Skin epidermis (tissue), 12 donors: ENCODE measurements at regions not wholly inside any gene's neighbourhood (a gene's known extent, or its start where the extent isn't known, plus 50 kb on each side); places are given as distances from the start of the nearest gene placed in this dataset.
"Not testable (repeated sequence)": the region's sequence is repeated elsewhere in the genome, so short reads cannot be mapped to it uniquely, and the experiment has no call there.

Source experiments
- H3K27ac ChIP-seq, 21 experiments: fragments of 200-600 bp; sonication (generic) in 11 of 21; one replicate each; pipeline ENCODE4 v1.5.0; 2020; ENCODE audit warnings: mild to moderate bottlenecking in 3 of 21, inconsistent platforms in 2 of 21, moderate library complexity in 2 of 21
- H3K4me3 ChIP-seq, 7 experiments: fragments of 200-600 bp; sonication (generic) in 2 of 7; one replicate each; pipeline ENCODE4 v1.5.0; 2020; ENCODE audit warnings: inconsistent platforms in 2 of 7, mild to moderate bottlenecking in 2 of 7, moderate library complexity in 1 of 7

DNA sequence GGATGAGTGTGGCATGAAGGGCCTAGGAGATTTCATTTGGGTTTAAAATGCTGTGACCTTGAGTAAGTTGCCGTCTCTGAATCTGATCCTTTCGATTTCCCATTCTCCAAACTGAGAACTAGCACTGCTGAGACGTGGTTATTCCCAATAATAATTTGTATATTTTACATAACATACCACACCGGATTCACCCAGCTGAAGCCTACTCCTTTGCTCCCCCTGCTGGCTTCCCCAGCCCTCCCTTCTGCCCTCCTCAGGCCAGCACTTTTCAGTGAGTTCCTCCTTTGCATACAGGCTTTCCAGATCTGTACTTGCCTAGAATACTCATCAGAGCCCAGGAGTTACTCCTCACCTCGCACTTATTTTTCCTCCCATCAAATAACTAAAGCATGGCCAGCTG lies 255.1 kb downstream of the OR4F29 start:
- not testable (repeated sequence) for H3K4me3 ChIP-seq, H3K27ac ChIP-seq

DNA sequence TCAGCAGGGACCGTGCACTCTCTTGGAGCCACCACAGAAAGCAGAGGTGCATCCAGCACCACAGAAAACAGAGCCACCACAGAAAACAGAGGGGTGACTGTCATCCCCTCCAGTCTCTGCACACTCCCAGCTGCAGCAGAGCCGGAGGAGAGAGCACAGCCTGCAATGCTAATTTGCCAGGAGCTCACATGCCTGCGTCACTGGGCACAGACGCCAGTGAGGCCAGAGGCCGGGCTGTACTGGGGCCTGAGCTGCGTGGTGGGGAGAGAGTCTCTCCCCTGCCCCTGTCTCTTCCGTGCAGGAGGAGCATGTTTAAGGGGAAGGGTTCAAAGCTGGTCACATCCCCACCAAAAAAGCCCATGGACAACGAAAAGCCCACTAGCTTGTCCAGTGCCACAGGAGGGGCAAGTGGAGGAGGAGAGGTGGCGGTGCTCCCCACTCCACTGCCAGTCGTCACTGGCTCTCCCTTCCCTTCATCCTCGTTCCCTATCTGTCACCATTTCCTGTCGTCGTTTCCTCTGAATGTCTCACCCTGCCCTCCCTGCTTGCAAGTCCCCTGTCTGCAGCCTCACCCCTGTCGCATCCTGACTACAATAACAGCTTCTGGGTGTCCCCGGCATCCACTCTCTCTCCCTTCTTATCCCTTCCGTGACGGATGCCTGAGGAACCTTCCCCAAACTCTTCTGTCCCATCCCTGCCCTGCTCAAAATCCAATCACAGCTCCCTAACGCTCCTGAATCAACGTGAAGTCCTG lies 260.0 kb downstream of the OR4F29 start:
- H3K4me3 ChIP-seq: not testable (repeated sequence)
- peak overlapping the region in 2 of 21 experiments; percentile 19 to 24 for H3K27ac ChIP-seq

DNA sequence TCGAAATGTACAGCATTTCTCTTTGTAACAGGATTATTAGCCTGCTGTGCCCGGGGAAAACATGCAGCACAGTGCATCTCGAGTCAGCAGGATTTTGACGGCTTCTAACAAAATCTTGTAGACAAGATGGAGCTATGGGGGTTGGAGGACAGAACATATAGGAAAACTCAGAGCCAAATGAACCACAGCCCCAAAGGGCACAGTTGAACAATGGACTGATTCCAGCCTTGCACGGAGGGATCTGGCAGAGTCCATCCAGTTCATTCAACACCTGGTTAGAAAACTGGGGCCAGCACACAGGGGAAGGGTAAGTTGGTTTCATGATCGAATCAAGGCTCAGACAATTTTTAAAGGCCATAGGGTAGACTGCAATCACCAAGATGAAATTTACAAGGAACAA lies 260.8 kb downstream of the OR4F29 start:
- not testable (repeated sequence) for H3K4me3 ChIP-seq, H3K27ac ChIP-seq

- H3K4me3 ChIP-seq, H3K27ac ChIP-seq: not testable (repeated sequence)
Measured at GRCh38 chr1:189915-190314, 261.6 kb downstream of the OR4F29 start.

DNA sequence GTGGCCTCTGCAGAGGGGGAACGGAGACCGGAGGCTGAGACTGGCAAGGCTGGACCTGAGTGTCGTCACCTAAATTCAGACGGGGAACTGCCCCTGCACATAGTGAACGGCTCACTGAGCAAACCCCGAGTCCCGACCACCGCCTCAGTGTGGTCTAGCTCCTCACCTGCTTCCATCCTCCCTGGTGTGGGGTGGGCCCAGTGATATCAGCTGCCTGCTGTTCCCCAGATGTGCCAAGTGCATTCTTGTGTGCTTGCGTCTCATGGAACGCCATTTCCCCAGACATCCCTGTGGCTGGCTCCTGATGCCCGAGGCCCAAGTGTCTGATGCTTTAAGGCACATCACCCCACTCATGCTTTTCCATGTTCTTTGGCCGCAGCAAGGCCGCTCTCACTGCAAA lies 262.2 kb downstream of the OR4F29 start:
- not testable (repeated sequence) for H3K4me3 ChIP-seq, H3K27ac ChIP-seq

DNA sequence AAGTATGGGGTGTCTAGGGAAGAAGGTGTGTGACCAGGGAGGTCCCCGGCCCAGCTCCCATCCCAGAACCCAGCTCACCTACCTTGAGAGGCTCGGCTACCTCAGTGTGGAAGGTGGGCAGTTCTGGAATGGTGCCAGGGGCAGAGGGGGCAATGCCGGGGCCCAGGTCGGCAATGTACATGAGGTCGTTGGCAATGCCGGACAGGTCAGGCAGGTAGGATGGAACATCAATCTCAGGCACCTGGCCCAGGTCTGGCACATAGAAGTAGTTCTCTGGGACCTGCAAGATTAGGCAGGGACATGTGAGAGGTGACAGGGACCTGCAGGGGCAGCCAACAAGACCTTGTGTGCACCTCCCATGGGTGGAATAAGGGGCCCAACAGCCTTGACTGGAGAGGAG lies 264.2 kb downstream of the OR4F29 start:
- H3K27ac ChIP-seq, H3K4me3 ChIP-seq: not testable (repeated sequence)

DNA sequence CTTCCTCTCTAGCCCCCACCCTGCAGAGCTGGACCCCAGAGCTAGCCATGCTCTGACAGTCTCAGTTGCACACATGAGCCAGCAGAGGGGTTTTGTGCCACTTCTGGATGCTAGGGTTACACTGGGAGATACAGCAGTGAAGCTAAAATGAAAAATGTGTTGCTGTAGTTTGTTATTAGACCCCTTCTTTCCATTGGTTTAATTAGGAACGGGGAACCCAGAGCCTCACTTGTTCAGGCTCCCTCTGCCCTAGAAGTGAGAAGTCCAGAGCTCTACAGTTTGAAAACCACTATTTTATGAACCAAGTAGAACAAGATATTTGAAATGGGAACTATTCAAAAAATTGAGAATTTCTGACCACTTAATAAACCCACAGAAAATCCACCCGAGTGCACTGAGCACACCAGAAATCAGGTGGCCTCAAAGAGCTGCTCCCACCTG lies 264.8 kb downstream of the OR4F29 start:
- not testable (repeated sequence) for H3K27ac ChIP-seq, H3K4me3 ChIP-seq

DNA sequence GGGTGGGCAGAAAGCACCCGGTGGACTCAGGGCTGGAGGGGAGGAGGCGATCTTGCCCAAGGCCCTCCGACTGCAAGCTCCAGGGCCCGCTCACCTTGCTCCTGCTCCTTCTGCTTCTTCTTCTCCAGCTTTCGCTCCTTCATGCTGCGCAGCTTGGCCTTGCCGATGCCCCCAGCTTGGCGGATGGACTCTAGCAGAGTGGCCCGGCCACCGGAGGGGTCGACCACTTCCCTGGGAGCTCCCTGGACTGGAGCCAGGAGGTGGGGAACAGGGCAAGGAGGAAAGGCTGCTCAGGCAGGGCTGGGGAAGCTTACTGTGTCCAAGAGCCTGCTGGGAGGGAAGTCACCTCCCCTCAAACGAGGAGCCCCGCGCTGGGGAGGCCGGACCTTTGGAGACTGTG lies 265.3 kb downstream of the OR4F29 start:
- H3K27ac ChIP-seq, H3K4me3 ChIP-seq: not testable (repeated sequence)

DNA sequence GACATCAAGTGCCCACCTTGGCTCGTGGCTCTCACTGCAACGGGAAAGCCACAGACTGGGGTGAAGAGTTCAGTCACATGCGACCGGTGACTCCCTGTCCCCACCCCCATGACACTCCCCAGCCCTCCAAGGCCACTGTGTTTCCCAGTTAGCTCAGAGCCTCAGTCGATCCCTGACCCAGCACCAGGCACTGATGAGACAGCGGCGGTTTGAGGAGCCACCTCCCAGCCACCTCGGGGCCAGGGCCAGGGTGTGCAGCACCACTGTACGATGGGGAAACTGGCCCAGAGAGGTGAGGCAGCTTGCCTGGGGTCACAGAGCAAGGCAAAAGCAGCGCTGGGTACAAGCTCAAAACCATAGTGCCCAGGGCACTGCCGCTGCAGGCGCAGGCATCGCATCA lies 266.0 kb downstream of the OR4F29 start:
- not testable (repeated sequence) for H3K4me3 ChIP-seq, H3K27ac ChIP-seq

DNA sequence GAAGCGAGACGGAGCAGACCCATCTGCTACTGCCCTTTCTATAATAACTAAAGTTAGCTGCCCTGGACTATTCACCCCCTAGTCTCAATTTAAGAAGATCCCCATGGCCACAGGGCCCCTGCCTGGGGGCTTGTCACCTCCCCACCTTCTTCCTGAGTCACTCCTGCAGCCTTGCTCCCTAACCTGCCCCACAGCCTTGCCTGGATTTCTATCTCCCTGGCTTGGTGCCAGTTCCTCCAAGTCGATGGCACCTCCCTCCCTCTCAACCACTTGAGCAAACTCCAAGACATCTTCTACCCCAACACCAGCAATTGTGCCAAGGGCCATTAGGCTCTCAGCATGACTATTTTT lies 267.2 kb downstream of the OR4F29 start:
- not testable (repeated sequence) for H3K27ac ChIP-seq, H3K4me3 ChIP-seq

DNA sequence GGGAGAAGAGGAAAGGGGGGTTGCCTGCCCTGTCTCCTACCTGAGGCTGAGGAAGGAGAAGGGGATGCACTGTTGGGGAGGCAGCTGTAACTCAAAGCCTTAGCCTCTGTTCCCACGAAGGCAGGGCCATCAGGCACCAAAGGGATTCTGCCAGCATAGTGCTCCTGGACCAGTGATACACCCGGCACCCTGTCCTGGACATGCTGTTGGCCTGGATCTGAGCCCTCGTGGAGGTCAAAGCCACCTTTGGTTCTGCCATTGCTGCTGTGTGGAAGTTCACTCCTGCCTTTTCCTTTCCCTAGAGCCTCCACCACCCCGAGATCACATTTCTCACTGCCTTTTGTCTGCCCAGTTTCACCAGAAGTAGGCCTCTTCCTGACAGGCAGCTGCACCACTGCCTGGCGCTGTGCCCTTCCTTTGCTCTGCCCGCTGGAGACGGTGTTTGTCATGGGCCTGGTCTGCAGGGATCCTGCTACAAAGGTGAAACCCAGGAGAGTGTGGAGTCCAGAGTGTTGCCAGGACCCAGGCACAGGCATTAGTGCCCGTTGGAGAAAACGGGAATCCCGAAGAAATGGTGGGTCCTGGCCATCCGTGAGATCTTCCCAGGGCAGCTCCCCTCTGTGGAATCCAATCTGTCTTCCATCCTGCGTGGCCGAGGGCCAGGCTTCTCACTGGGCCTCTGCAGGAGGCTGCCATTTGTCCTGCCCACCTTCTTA lies 267.7 kb downstream of the OR4F29 start:
- H3K27ac ChIP-seq, H3K4me3 ChIP-seq: not testable (repeated sequence)

GRCh38 chr1:183081-183480 lies 268.4 kb downstream of the OR4F29 start:
- H3K4me3 ChIP-seq, H3K27ac ChIP-seq: not testable (repeated sequence)

- not testable (repeated sequence) for H3K4me3 ChIP-seq
Measured at GRCh38 chr1:182631-183030, 268.8 kb downstream of the OR4F29 start.

GRCh38 chr1:181247-182216 lies 269.9 kb downstream of the OR4F29 start:
- not testable (repeated sequence) for H3K4me3 ChIP-seq, H3K27ac ChIP-seq

More at GRCh38 chr1:182631-183030, 268.8 kb downstream of the OR4F29 start:
- H3K27ac ChIP-seq: not testable (repeated sequence)

- not testable (repeated sequence) for H3K4me3 ChIP-seq, H3K27ac ChIP-seq
Measured at GRCh38 chr1:180749-181205, 270.7 kb downstream of the OR4F29 start.

DNA sequence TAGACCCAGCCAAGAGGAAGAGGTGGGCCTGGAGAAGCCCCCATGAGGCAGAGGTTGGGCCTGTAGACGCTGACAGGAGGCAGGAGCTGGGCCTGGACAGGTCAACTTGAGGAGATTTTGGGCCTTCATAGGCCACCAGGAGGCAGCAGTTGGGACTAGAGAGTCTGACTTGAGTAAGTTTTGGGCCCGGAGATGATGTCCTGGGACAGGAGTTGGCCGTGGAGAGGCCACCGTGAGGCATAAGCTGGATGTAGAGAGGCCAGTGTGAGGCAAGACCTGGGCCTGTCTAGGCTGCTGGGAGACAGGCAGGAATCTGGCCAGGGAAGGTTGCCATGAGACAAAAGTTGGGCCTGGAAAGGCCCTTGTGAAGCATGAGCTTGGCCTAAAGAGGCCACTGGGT lies 312.6 kb downstream of the OR4F29 start:
- H3K27ac ChIP-seq, H3K4me3 ChIP-seq: not testable (repeated sequence)

DNA sequence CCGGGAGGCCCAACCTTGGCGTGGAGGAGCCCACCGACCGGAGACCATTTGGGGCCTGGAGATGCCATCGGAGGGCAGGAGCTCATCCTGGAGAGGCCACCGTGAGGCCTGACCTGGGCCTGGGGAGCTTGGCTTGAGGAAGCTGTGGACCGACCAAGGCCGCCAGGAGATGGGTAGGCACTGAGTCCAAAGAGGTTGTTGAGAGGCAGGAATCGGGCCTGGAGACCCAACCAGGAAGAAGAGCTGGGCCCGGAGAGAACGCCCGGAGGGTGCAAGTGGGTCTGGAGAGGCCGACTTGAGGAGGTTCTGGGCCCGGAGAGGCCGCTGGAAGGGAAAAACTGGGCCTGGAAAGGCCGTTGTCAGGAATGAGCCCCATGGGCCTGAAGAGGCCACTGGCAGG lies 313.8 kb downstream of the OR4F29 start:
- H3K4me3 ChIP-seq, H3K27ac ChIP-seq: not testable (repeated sequence)

DNA sequence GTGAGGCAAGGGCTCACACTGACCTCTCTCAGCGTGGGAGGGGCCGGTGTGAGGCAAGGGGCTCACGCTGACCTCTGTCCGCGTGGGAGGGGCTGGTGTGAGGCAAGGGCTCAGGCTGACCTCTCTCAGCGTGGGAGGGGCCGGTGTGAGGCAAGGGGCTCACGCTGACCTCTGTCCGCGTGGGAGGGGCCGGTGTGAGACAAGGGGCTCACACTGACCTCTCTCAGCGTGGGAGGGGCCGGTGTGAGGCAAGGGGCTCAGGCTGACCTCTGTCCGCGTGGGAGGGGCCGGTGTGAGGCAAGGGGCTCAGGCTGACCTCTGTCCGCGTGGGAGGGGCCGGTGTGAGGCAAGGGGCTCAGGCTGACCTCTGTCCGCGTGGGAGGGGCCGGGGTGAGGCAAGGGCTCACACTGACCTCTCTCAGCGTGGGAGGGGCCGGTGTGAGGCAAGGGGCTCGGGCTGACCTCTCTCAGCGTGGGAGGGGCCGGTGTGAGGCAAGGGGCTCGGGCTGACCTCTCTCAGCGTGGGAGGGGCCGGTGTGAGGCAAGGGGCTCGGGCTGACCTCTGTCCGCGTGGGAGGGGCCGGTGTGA lies 315.0 kb downstream of the OR4F29 start:
- H3K4me3 ChIP-seq: not testable (repeated sequence)

GRCh38 chr1:134936-135335 lies 316.5 kb downstream of the OR4F29 start:
- H3K27ac ChIP-seq, H3K4me3 ChIP-seq: not testable (repeated sequence)

More for the DNA sequence above, 315.0 kb downstream of the OR4F29 start:
- H3K27ac ChIP-seq: not testable (repeated sequence)

DNA sequence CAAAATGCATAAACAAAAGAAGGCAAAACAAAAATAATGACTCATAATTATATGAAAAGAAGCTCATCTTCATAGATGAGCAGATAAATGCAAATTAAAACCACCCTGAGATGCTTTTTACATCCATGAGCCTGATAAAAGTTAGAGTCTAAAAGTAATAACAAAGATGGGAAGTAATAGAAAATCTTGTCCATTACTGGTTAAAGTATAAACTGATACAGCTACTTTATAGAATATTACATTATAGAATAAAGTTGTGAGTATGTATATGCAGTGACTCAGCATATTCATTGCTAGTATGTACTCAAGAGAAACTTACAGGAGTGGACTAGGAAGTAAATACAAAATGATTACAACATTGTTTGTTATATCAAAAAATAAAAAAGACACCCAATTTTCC lies 333.0 kb downstream of the OR4F29 start:
- not testable (repeated sequence) for H3K4me3 ChIP-seq, H3K27ac ChIP-seq
